IMR-90 (cell line): ENCODE measurements at regions not wholly inside any gene's neighbourhood (a gene's known extent, or its start where the extent isn't known, plus 50 kb on each side); places are given as distances from the start of the nearest gene placed in this dataset.

Source experiments
- ATAC-seq: fragments of 200-7000 bp; cut with Tn5 transposase; 2 replicates; pipeline ENCODE4 v1.9.1; 2020; ENCODE audit warnings: low read depth, mild to moderate bottlenecking, moderate library complexity
- BruUV-seq: library from RNA; stranded (reverse); fragments of 400-500 nt; replicated peaks from 2 replicates; lab custom pipeline; 2021; lab: Mats Ljungman, UMichigan
- CTCF ChIA-PET: fragments of 300-600 bp; formaldehyde crosslinking; extraction: SDS; loops from one replicate; lab custom pipeline; 2021; ENCODE audit warnings: antibody characterized with exemption; lab: Yijun Ruan, JAX
- POLR2A ChIA-PET: fragments of 300-600 bp; sonication (Branson Sonifier 250); formaldehyde crosslinking; loops from one replicate; lab custom pipeline; 2022; ENCODE audit warnings: antibody characterized with exemption; ENCODE audit not compliant: unreplicated experiment; lab: Charles Lee
- DNase-seq: peaks from one replicate; pipeline ENCODE4 v3.0.0; 2013
- H2AFZ ChIP-seq: replicated peaks from 2 replicates; pipeline ENCODE3; 2013; ENCODE audit warnings: low read length, mild to moderate bottlenecking; ENCODE audit not compliant: poor library complexity
- H2AK5ac ChIP-seq: 2 replicates; pipeline ENCODE4 v1.6.1; 2013; ENCODE audit warnings: low read depth, low read length, inconsistent platforms
- H2AK9ac ChIP-seq: replicated peaks from 2 replicates; pipeline ENCODE3; 2013; ENCODE audit warnings: mild to moderate bottlenecking, low read depth, low read length, moderate library complexity; ENCODE audit not compliant: poor library complexity
- H2BK120ac ChIP-seq: 2 replicates; pipeline ENCODE4 v1.6.1; 2013; ENCODE audit warnings: low read depth, low read length, inconsistent platforms
- H2BK15ac ChIP-seq: 3 replicates; pipeline ENCODE4 v1.6.1; 2013; ENCODE audit warnings: low read depth, low read length, inconsistent platforms
- H2BK20ac ChIP-seq: 2 replicates; pipeline ENCODE4 v1.6.1; 2013; ENCODE audit warnings: low read depth, mild to moderate bottlenecking, inconsistent platforms, low read length, moderate library complexity
- H2BK5ac ChIP-seq: 2 replicates; pipeline ENCODE4 v1.6.1; 2013; ENCODE audit warnings: mild to moderate bottlenecking, low read depth, low read length, inconsistent platforms; ENCODE audit not compliant: poor library complexity, severe bottlenecking
- H3K14ac ChIP-seq: replicated peaks from 2 replicates; pipeline ENCODE4 v1.6.1; 2013; ENCODE audit warnings: low read depth, low read length, inconsistent platforms
- H3K18ac ChIP-seq: 2 replicates; pipeline ENCODE4 v1.6.1; 2013; ENCODE audit warnings: low read depth, low read length, control low read depth
- H3K23ac ChIP-seq: 2 replicates; pipeline ENCODE4 v1.6.1; 2013; ENCODE audit warnings: low read depth, low read length, inconsistent platforms
- H3K27ac ChIP-seq: 2 replicates; pipeline ENCODE4 v1.5.1; 2013; ENCODE audit warnings: mild to moderate bottlenecking, control low read depth, low read length; ENCODE audit not compliant: insufficient read depth
- H3K27me3 ChIP-seq: 2 replicates; pipeline ENCODE4 v1.6.1; 2013; ENCODE audit warnings: low read length; ENCODE audit not compliant: control insufficient read depth, insufficient read depth
- H3K36me3 ChIP-seq: 2 replicates; pipeline ENCODE4 v1.6.1; 2013; ENCODE audit warnings: low read length, mixed read lengths; ENCODE audit not compliant: control insufficient read depth, insufficient read depth
- H3K4ac ChIP-seq: 2 replicates; pipeline ENCODE4 v1.6.1; 2013; ENCODE audit warnings: low read depth, low read length, inconsistent platforms
- H3K4me1 ChIP-seq: 2 replicates; pipeline ENCODE4 v1.6.1; 2013; ENCODE audit warnings: low read length, mixed read lengths; ENCODE audit not compliant: control insufficient read depth, insufficient read depth
- H3K4me2 ChIP-seq: 2 replicates; pipeline ENCODE4 v1.6.1; 2013; ENCODE audit warnings: low read depth, mild to moderate bottlenecking, control low read depth, low read length, moderate library complexity
- H3K4me3 ChIP-seq: 2 replicates; pipeline ENCODE4 v1.5.1; 2013; ENCODE audit warnings: low read depth, mild to moderate bottlenecking, control low read depth, low read length, moderate library complexity; ENCODE audit not compliant: insufficient read depth
- H3K56ac ChIP-seq: 2 replicates; pipeline ENCODE4 v1.6.1; 2013; ENCODE audit warnings: low read length, inconsistent platforms; ENCODE audit not compliant: insufficient read depth; ENCODE audit errors: extremely low read depth
- H3K79me1 ChIP-seq, 2 experiments: 2 replicates each; pipeline ENCODE4 v1.6.1; 2013; ENCODE audit warnings: low read length in 2 of 2, inconsistent platforms in 1 of 2, low read depth in 1 of 2
- H3K9ac ChIP-seq: 2 replicates; pipeline ENCODE4 v1.6.1; 2013; ENCODE audit warnings: low read depth, low read length, control low read depth
- H3K9me1 ChIP-seq: 2 replicates; pipeline ENCODE4 v1.6.1; 2013; ENCODE audit warnings: low read length, inconsistent platforms; ENCODE audit not compliant: insufficient read depth
- H3K9me3 ChIP-seq: 2 replicates; pipeline ENCODE4 v1.6.1; 2013; ENCODE audit warnings: low read length; ENCODE audit not compliant: control insufficient read depth, insufficient read depth
- H4K20me1 ChIP-seq: 2 replicates; pipeline ENCODE4 v1.6.1; 2013; ENCODE audit warnings: low read length, inconsistent platforms; ENCODE audit not compliant: insufficient read depth
- H4K5ac ChIP-seq: 2 replicates; pipeline ENCODE4 v1.6.1; 2013; ENCODE audit warnings: mild to moderate bottlenecking, low read depth, low read length, control low read depth
- H4K8ac ChIP-seq, 2 experiments: 2 replicates each; pipeline ENCODE4 v1.6.1; 2013; ENCODE audit warnings: low read depth in 2 of 2, low read length in 2 of 2, control low read depth in 1 of 2, inconsistent platforms in 1 of 2
- H4K91ac ChIP-seq: 2 replicates; pipeline ENCODE4 v1.6.1; 2013; ENCODE audit warnings: low read depth, low read length, inconsistent platforms; ENCODE audit not compliant: insufficient read depth
- BHLHE40 ChIP-seq: fragments of 150-350 bp; IDR thresholded peaks from 2 replicates; pipeline ENCODE4 v1.6.1; 2016; ENCODE audit warnings: mild to moderate bottlenecking, low read depth, low read length
- CEBPB ChIP-seq: IDR thresholded peaks from 2 replicates; pipeline ENCODE4 v1.6.1; 2012; ENCODE audit warnings: low read depth, low read length, improper control_type of control experiment
- CTCF ChIP-seq: conservative IDR thresholded peaks from 2 replicates; pipeline ENCODE4 v1.5.1; 2012; ENCODE audit warnings: mild to moderate bottlenecking, low read depth, low read length, improper control_type of control experiment
- ELK1 ChIP-seq: fragments of 150-350 bp; IDR thresholded peaks from 2 replicates; pipeline ENCODE4 v1.6.1; 2016; ENCODE audit warnings: low read depth, mild to moderate bottlenecking, low read length, moderate library complexity, borderline replicate concordance
- FOS ChIP-seq: fragments of 150-350 bp; IDR thresholded peaks from 2 replicates; pipeline ENCODE4 v1.6.1; 2016; ENCODE audit warnings: low read depth, low read length
- MAFK ChIP-seq: IDR thresholded peaks from 2 replicates; pipeline ENCODE4 v1.6.1; 2012; ENCODE audit warnings: low read depth, low read length, improper control_type of control experiment
- RAD21 ChIP-seq: IDR thresholded peaks from 2 replicates; pipeline ENCODE4 v1.6.1; 2012; ENCODE audit warnings: low read length, improper control_type of control experiment
- RFX5 ChIP-seq: IDR thresholded peaks from 2 replicates; pipeline ENCODE4 v1.8.0; 2012; ENCODE audit warnings: low read depth, mild to moderate bottlenecking, low read length, moderate library complexity
- USF2 ChIP-seq: fragments of 150-350 bp; IDR thresholded peaks from 2 replicates; pipeline ENCODE4 v1.6.1; 2017; ENCODE audit warnings: mild to moderate bottlenecking, antibody characterized with exemption, low read length, low read depth
- WGBS, 2 experiments: methylation state at CpG; one replicate each; pipeline versions ENCODE4 v1.1.5 to v1.1.7; 2013; ENCODE audit warnings: missing lambda C conversion rate in 2 of 2; ENCODE audit not compliant: insufficient read length in 1 of 2; ENCODE audit errors: extremely low coverage in 2 of 2; 5-methylcytosine and 5-hydroxymethylcytosine counted together
- dilution Hi-C: fragments of 300-500 bp; cut with HindIII; formaldehyde crosslinking; loops from one replicate; pipeline ENCODE4 v1.14.3; 2018; ENCODE audit warnings: low sequenced_read_pairs; ENCODE audit not compliant: unreplicated experiment
- in situ Hi-C: fragments of 300-500 bp; cut with MboI; formaldehyde crosslinking; loops from 3 replicates; pipeline ENCODE4 v1.14.3; 2019; ENCODE audit warnings: low sequenced_read_pairs, inconsistent platforms, mixed read lengths
- intact Hi-C: fragments of 100-400 bp; cut with micrococcal nuclease; formaldehyde crosslinking; loops from 2 replicates; pipeline ENCODE4 v1.10.0; 2022

GRCh38 chr15:77781946-77782240, 149.2 kb upstream of the LINGO1 start:
- CTCF ChIA-PET: no interaction called here
- ATAC-seq (no peak), DNase-seq (no peak)
- Histone ChIP-seq H2AFZ (no peak overlapping the region), H3K4me2 (no peak overlapping the region), H3K9me3 (peaks cover 4% of the 10 kb centered on the region; the same call in 1 of the 2 replicates), H3K4me1 (no peaks in the 10 kb centered on the region), H3K27ac (no peak overlapping the region), H3K18ac (no peak overlapping the region), H3K4ac (no peak overlapping the region), H3K4me3 (no peak overlapping the region), H3K23ac (no peak overlapping the region), H4K8ac (no peak overlapping the region), H2BK120ac (no peak overlapping the region), H2BK5ac (no peak overlapping the region), H3K56ac (no peak overlapping the region), H2BK15ac (no peak overlapping the region), H2BK20ac (no peak overlapping the region), H3K14ac (no peak overlapping the region), H2AK5ac (no peak overlapping the region), H4K20me1 (no peaks in the 10 kb centered on the region), H3K9me1 (no peaks in the 10 kb centered on the region), H3K27me3 (peaks cover 22% of the 10 kb centered on the region; the same call in 1 of the 2 replicates), H4K91ac (no peak overlapping the region), H4K5ac (no peak overlapping the region), H2AK9ac (no peak overlapping the region), H3K36me3 (no peaks in the 10 kb centered on the region), H3K9ac (no peak overlapping the region), H3K79me1 (no peaks in the 10 kb centered on the region)
- TF ChIP-seq USF2 (no peak), CTCF (no peak), ELK1 (no peak), RFX5 (no peak), BHLHE40 (no peak), CEBPB (no peak), MAFK (no peak), FOS (no peak), RAD21 (no peak)
- no TSS peak for BruUV-seq
- dilution Hi-C loops: no loop called here
- WGBS, 2 experiments: no CpG with 5 or more reads among the region's 8 CpGs
- intact Hi-C loops: no loop called here
- POLR2A ChIA-PET: no interaction called here
- in situ Hi-C loops: no loop called here
